HCT116 (cell line): ENCODE measurements at regions not wholly inside any gene's neighbourhood (a gene's known extent, or its start where the extent isn't known, plus 50 kb on each side); places are given as distances from the start of the nearest gene placed in this dataset.

Experiments used
- ATAC-seq: fragments of 200-7000 bp; cut with Tn5 transposase; 2 replicates; pipeline ENCODE4 v1.9.1; 2020; ENCODE audit warnings: mild to moderate bottlenecking, moderate library complexity
- BruUV-seq: library from RNA; stranded (reverse); fragments of 400-500 nt; replicated peaks from 2 replicates; lab custom pipeline; 2021; lab: Mats Ljungman, UMichigan
- CTCF ChIA-PET: fragments of 300-600 bp; sonication (Branson Sonifier 250); formaldehyde crosslinking; loops from one replicate; lab custom pipeline; 2021; ENCODE audit warnings: antibody characterized with exemption; lab: Charles Lee
- POLR2A ChIA-PET: fragments of 300-600, 350-600 bp; sonication (Branson Sonifier 250); formaldehyde crosslinking; loops from one replicate; lab custom pipeline; 2021; ENCODE audit warnings: antibody characterized with exemption; lab: Charles Lee
- RAD21 ChIA-PET, 2 experiments: fragments of 300-600 bp; sonication (Branson Sonifier 250); formaldehyde crosslinking; loops; one replicate each; lab custom pipeline; 2023; ENCODE audit warnings: low total read pairs in 2 of 2; ENCODE audit not compliant: uncharacterized antibody in 2 of 2, unreplicated experiment in 2 of 2, low non-redundant PET in 1 of 2; lab: Charles Lee
- DNase-seq: peaks from one replicate; pipeline ENCODE4 v3.0.0-alpha.2; 2010; ENCODE audit warnings: low read depth, low spot score
- H2AFZ ChIP-seq: fragments of 200-600 bp; shearing (Covaris generic), sonication (generic); 2 replicates; pipeline ENCODE4 v1.6.1; 2017; ENCODE audit warnings: low read depth, mixed run types, mixed read lengths, antibody characterized with exemption, low read length; ENCODE audit not compliant: poor library complexity, severe bottlenecking
- H3K27ac ChIP-seq: 2 replicates; pipeline ENCODE4 v1.5.1; 2012; ENCODE audit warnings: low read depth, low read length
- H3K27me3 ChIP-seq: fragments of 200-600 bp; sonication (generic); 2 replicates; pipeline ENCODE4 v1.6.1; 2016; ENCODE audit warnings: mixed run types, low read length, mixed read lengths; ENCODE audit not compliant: insufficient read depth
- H3K36me3 ChIP-seq, 2 experiments: fragments of 200-500 bp in 1 of 2; fragments of 200-600 bp in 1 of 2; sonication (Bioruptor generic) in 1 of 2; sonication (generic) in 1 of 2; 2 replicates each; pipeline versions ENCODE4 v1.5.1 to v1.6.1; 2014 to 2016; ENCODE audit warnings: low read length in 2 of 2, inconsistent platforms in 1 of 2, mixed read lengths in 1 of 2, mixed run types in 1 of 2; ENCODE audit not compliant: insufficient read depth in 2 of 2, control insufficient read depth in 1 of 2
- H3K4me1 ChIP-seq, 2 experiments: fragments of 200-600 bp in 1 of 2; sonication (generic) in 1 of 2; 2 replicates each; pipeline versions ENCODE4 v1.5.1 to v1.6.1; 2012 to 2017; ENCODE audit warnings: low read length in 2 of 2, inconsistent platforms in 1 of 2, mild to moderate bottlenecking in 1 of 2, mixed read lengths in 1 of 2, mixed run types in 1 of 2, moderate library complexity in 1 of 2; ENCODE audit not compliant: insufficient read depth in 2 of 2, control insufficient read depth in 1 of 2
- H3K4me2 ChIP-seq: fragments of 200-600 bp; sonication (generic); 2 replicates; pipeline ENCODE4 v1.6.1; 2017; ENCODE audit warnings: mixed run types, low read length, mixed read lengths
- H3K4me3 ChIP-seq, 2 experiments: fragments of 200-600 bp in 1 of 2; sonication (generic) in 1 of 2; replicated peaks in 1 of 2; 2 replicates each; pipeline ENCODE4 v1.5.1; 2011 to 2016; ENCODE audit warnings: low read length in 2 of 2, control low read depth in 1 of 2, low read depth in 1 of 2, mild to moderate bottlenecking in 1 of 2, mixed read lengths in 1 of 2, mixed run types in 1 of 2
- H3K79me2 ChIP-seq: fragments of 200-600 bp; sonication (generic); 2 replicates; pipeline ENCODE4 v1.6.1; 2017; ENCODE audit warnings: mild to moderate bottlenecking, mixed run types, low read length, moderate library complexity, mixed read lengths; ENCODE audit not compliant: insufficient read depth
- H3K9ac ChIP-seq: fragments of 200-600 bp; sonication (generic); 2 replicates; pipeline ENCODE4 v1.6.1; 2016; ENCODE audit warnings: low read length, mixed read lengths
- H3K9me2 ChIP-seq: fragments of 200-600 bp; sonication (generic), shearing (Covaris generic); 2 replicates; pipeline ENCODE4 v1.6.1; 2017; ENCODE audit warnings: mixed run types, mild to moderate bottlenecking, moderate library complexity; ENCODE audit not compliant: insufficient read depth
- H3K9me3 ChIP-seq, 2 experiments: fragments of 200-500 bp in 1 of 2; fragments of 200-600 bp in 1 of 2; sonication (Bioruptor generic) in 1 of 2; sonication (generic) in 1 of 2; 2 replicates each; pipeline ENCODE4 v1.6.1; 2014 to 2017; ENCODE audit warnings: low read length in 2 of 2, mixed read lengths in 2 of 2, inconsistent platforms in 1 of 2, low read depth in 1 of 2, mild to moderate bottlenecking in 1 of 2, mixed run types in 1 of 2, moderate library complexity in 1 of 2; ENCODE audit not compliant: control insufficient read depth in 1 of 2, insufficient read depth in 1 of 2
- H4K20me1 ChIP-seq: fragments of 200-600 bp; sonication (generic), shearing (Covaris generic); 2 replicates; pipeline ENCODE4 v1.6.1; 2017; ENCODE audit warnings: mixed run types, mild to moderate bottlenecking, moderate library complexity; ENCODE audit not compliant: insufficient read depth
- CEBPB ChIP-seq: IDR thresholded peaks from 2 replicates; pipeline ENCODE4 v1.6.1; 2012; ENCODE audit warnings: low read depth
- EZH2phosphoT487 ChIP-seq: fragments of 200-600 bp; IDR thresholded peaks from 2 replicates; pipeline ENCODE4 v1.6.1; 2018; ENCODE audit warnings: antibody characterized with exemption, borderline replicate concordance
- POLR2AphosphoS5 ChIP-seq: IDR thresholded peaks from 2 replicates; pipeline ENCODE4 v1.6.1; 2011; ENCODE audit warnings: mild to moderate bottlenecking, low read depth, low read length, moderate library complexity
- RAD21 ChIP-seq: IDR thresholded peaks from 2 replicates; pipeline ENCODE4 v1.6.1; 2012; ENCODE audit warnings: low read depth, mild to moderate bottlenecking
- SIN3A ChIP-seq: IDR thresholded peaks from 2 replicates; pipeline ENCODE4 v1.6.1; 2012; ENCODE audit warnings: low read depth
- SP1 ChIP-seq: IDR thresholded peaks from 2 replicates; pipeline ENCODE4 v1.6.1; 2012; ENCODE audit warnings: low read depth
- SRF ChIP-seq: IDR thresholded peaks from 2 replicates; pipeline ENCODE4 v1.6.1; 2012; ENCODE audit warnings: low read depth
- TCF7L2 ChIP-seq: IDR thresholded peaks from 2 replicates; pipeline ENCODE4 v1.7.0; 2011; ENCODE audit warnings: borderline replicate concordance, inconsistent platforms; ENCODE audit not compliant: insufficient read depth, insufficient read length; ENCODE audit errors: extremely low read depth
- ZFX ChIP-seq: fragments of 450-650 bp; IDR thresholded peaks from 2 replicates; pipeline ENCODE4 v1.6.1; 2017
- ZNF274 ChIP-seq: fragments of 200-500 bp; sonication (Bioruptor generic); IDR thresholded peaks from 2 replicates; pipeline ENCODE4 v1.6.1; 2014; ENCODE audit warnings: mild to moderate bottlenecking, low read depth, low read length, inconsistent platforms
- intact Hi-C: fragments of 100-400 bp; cut with micrococcal nuclease; formaldehyde crosslinking; loops from 2 replicates; pipeline ENCODE4 v1.10.0; 2022
- TF ChIP-seq, protein P1 (sequence below): IDR thresholded peaks from 2 replicates; pipeline ENCODE4 v1.6.1; 2012
- TF ChIP-seq, protein P2 (sequence below): IDR thresholded peaks from 2 replicates; pipeline ENCODE4 v1.6.1; 2012

DNA sequence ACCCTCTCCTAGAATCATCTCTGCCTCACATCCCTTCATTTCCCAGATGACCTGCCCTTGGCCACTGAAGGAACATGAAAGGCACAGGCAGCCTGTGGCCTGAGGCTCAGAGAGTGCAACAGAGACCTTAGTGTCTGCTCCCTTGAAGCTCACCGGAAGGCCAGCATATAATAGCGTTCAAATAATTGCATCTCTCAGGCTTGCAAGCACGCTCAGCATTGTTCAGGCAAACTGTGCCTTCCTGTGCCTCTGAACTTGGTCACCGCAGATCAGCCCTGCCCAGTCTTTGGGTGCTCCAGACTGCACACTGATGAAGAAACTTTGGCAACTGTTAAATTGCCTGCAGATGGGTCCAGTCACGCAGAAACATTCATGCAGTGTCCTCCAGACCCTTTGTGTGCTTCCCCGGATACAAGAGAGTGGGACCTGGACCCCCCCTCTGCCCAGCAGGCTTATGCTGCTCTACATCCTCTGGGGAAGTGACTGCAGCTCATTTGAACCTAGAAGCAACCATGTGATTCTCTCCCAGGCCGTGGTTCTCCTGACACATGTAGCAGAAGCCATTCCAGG, 216.0 kb upstream of the ANKRD55 start (continued):
- no peak for TF ChIP-seq SP1
- TF ChIP-seq, all 23 proteins: peak for 0

DNA sequence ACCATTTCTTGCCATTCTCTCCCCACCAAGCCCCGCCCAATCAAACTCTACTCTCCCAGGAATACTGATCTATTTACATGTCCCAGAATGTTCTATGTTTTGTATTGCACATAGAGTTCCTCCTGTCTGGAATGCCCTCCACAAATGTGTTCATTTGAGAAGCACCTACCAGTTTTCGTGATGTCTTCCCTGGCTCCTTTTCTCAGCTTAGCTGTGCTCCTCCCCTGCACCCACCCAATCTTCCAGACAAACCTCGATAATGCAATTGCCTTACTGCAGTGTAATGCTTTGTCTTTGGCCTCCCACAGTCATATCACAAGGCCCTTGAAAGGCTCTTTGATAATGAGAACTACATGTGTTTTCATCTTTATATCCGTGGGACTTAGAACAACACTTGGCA, 214.5 kb upstream of the ANKRD55 start:
- TF ChIP-seq EZH2phosphoT487 (no peak), RAD21 (no peak), ZNF274 (no peak), TCF7L2 (no peak), POLR2AphosphoS5 (no peak), SRF (no peak), SIN3A (no peak), CEBPB (no peak), ZFX (no peak)
- TF ChIP-seq, protein P1, sequence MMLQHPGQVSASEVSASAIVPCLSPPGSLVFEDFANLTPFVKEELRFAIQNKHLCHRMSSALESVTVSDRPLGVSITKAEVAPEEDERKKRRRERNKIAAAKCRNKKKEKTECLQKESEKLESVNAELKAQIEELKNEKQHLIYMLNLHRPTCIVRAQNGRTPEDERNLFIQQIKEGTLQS = no peak
- TF ChIP-seq, protein P2, sequence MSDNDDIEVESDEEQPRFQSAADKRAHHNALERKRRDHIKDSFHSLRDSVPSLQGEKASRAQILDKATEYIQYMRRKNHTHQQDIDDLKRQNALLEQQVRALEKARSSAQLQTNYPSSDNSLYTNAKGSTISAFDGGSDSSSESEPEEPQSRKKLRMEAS = no peak
- TF ChIP-seq, all 23 proteins: peak for 0
- intact Hi-C loops = no loop called here
- Histone ChIP-seq H3K4me1 (no peaks in the 10 kb centered on the region), H3K27ac (no peak overlapping the region), H3K4me2 (no peak overlapping the region), H3K27me3 (no peaks in the 10 kb centered on the region), H3K9ac (no peak overlapping the region), H4K20me1 (no peaks in the 10 kb centered on the region), H3K79me2 (no peaks in the 10 kb centered on the region), H2AFZ (no peak overlapping the region), H3K36me3 (no peaks in the 10 kb centered on the region), H3K9me2 (no peaks in the 10 kb centered on the region), H3K9me3 (no peaks in the 10 kb centered on the region), H3K4me3 (no peak overlapping the region)
- ChIA-PET RAD21 (no interaction called here), POLR2A (no interaction called here), CTCF (no interaction called here)
- no peak for DNase-seq
- ATAC-seq = no peak
- BruUV-seq = no TSS peak
